SW480 (cell line): ENCODE measurements at regions not wholly inside any gene's neighbourhood (a gene's known extent, or its start where the extent isn't known, plus 50 kb on each side); places are given as distances from the start of the nearest gene placed in this dataset.
"Not testable (repeated sequence)": the region's sequence is repeated elsewhere in the genome, so short reads cannot be mapped to it uniquely, and the experiment has no call there.

Experiments
- DNase-seq: peaks from one replicate; pipeline ENCODE4 v3.0.0-alpha.2; 2016; ENCODE audit warnings: low spot score

- no peak for DNase-seq
Measured at GRCh38 chr12:93204896-93205295, 172.8 kb upstream of the NUDT4 start.

- no peak for DNase-seq
Measured at GRCh38 chr12:93205361-93205760, 172.4 kb upstream of the NUDT4 start.

- no peak for DNase-seq
Measured at GRCh38 chr12:93208011-93208410, 169.7 kb upstream of the NUDT4 start.

- DNase-seq = no peak
Measured at GRCh38 chr12:93214523-93215289, 163.0 kb upstream of the NUDT4 start.

GRCh38 chr12:93215290-93215678, 162.4 kb upstream of the NUDT4 start:
- no peak for DNase-seq

- DNase-seq = no peak
Measured at GRCh38 chr12:93219947-93220346, 157.8 kb upstream of the NUDT4 start.

- DNase-seq = no peak
Measured at GRCh38 chr12:93221841-93222240, 155.9 kb upstream of the NUDT4 start.

GRCh38 chr12:93223440-93224426, 154.0 kb upstream of the NUDT4 start:
- DNase-seq = no peak

GRCh38 chr12:93225094-93225493, 152.6 kb upstream of the NUDT4 start:
- DNase-seq = no peak

- DNase-seq = no peak
Measured at GRCh38 chr12:93226361-93226760, 151.4 kb upstream of the NUDT4 start.

GRCh38 chr12:93229494-93230325, 148.0 kb upstream of the NUDT4 start:
- peak; percentile 94 for DNase-seq

- DNase-seq = no peak
Measured at GRCh38 chr12:93230326-93230720, 147.4 kb upstream of the NUDT4 start.

GRCh38 chr12:93231938-93232337, 145.8 kb upstream of the NUDT4 start:
- DNase-seq = no peak

GRCh38 chr12:93234641-93235040, 143.1 kb upstream of the NUDT4 start:
- DNase-seq = no peak

- no peak for DNase-seq
Measured at GRCh38 chr12:93235881-93236280, 141.8 kb upstream of the NUDT4 start.

GRCh38 chr12:93237235-93237915, 140.3 kb upstream of the NUDT4 start:
- DNase-seq = no peak

- not testable (repeated sequence) for DNase-seq
Measured at GRCh38 chr12:93238512-93239262, 139.0 kb upstream of the NUDT4 start.

- DNase-seq = not testable (repeated sequence)
Measured at GRCh38 chr12:93239789-93240188, 137.9 kb upstream of the NUDT4 start.

GRCh38 chr12:93242154-93242972, 135.4 kb upstream of the NUDT4 start:
- DNase-seq = no peak

GRCh38 chr12:93243382-93243688, 134.4 kb upstream of the NUDT4 start:
- no peak for DNase-seq
